ENCODE measurements at regions not wholly inside any gene's neighbourhood (a gene's known extent, or its start where the extent isn't known, plus 50 kb on each side); places are given as distances from the start of the nearest gene placed in this dataset.

GRCh38 chr17:77494664-77495435 lies 354.1 kb downstream of the SEC14L1 start:
- TF ChIP-seq, protein P1, sequence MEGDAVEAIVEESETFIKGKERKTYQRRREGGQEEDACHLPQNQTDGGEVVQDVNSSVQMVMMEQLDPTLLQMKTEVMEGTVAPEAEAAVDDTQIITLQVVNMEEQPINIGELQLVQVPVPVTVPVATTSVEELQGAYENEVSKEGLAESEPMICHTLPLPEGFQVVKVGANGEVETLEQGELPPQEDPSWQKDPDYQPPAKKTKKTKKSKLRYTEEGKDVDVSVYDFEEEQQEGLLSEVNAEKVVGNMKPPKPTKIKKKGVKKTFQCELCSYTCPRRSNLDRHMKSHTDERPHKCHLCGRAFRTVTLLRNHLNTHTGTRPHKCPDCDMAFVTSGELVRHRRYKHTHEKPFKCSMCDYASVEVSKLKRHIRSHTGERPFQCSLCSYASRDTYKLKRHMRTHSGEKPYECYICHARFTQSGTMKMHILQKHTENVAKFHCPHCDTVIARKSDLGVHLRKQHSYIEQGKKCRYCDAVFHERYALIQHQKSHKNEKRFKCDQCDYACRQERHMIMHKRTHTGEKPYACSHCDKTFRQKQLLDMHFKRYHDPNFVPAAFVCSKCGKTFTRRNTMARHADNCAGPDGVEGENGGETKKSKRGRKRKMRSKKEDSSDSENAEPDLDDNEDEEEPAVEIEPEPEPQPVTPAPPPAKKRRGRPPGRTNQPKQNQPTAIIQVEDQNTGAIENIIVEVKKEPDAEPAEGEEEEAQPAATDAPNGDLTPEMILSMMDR (IDR thresholded peaks at IDR 0.05; ENCODE audit: extremely low read depth, low read depth, low read length): peak; percentile 84
- no peaks in the 10 kb centered on the region for H3K9me3 ChIP-seq (ENCODE audit: low read depth, low read length)
- DNase-seq (ENCODE audit: insufficient read length, low spot score, missing footprints): peak; percentile 99
- H3K4me1 ChIP-seq (ENCODE audit: insufficient read depth, low read length): peaks cover 5% of the 10 kb centered on the region
- no peak overlapping the region for H3K4me2 ChIP-seq (ENCODE audit: insufficient read depth, low read length)
- peaks cover 44% of the 10 kb centered on the region for H4K20me1 ChIP-seq (ENCODE audit: insufficient read depth, low read length)
- no peak overlapping the region for H3K4me3 ChIP-seq (ENCODE audit: insufficient read depth, low read length)
- H3K27ac ChIP-seq (ENCODE audit: low read depth, low read length): peak overlapping the region; percentile 46
- no peaks in the 10 kb centered on the region for H3K27me3 ChIP-seq (ENCODE audit: insufficient read depth, low read length)
- peaks cover 30% of the 10 kb centered on the region for H3K79me2 ChIP-seq (ENCODE audit: insufficient read depth, low read length)
- no peak overlapping the region for H2AFZ ChIP-seq (ENCODE audit: low read length)
- peaks cover 68% of the 10 kb centered on the region for H3K36me3 ChIP-seq (ENCODE audit: insufficient read depth, low read length)

- Histone ChIP-seq H2AFZ (ENCODE audit: low read length) (no peak overlapping the region), H3K79me2 (ENCODE audit: insufficient read depth, low read length) (peaks cover 23% of the 10 kb centered on the region), H3K4me2 (ENCODE audit: insufficient read depth, low read length) (no peak overlapping the region), H3K36me3 (ENCODE audit: insufficient read depth, low read length) (peaks cover 68% of the 10 kb centered on the region), H3K27ac (ENCODE audit: low read depth, low read length) (no peak overlapping the region), H3K4me3 (ENCODE audit: insufficient read depth, low read length) (no peak overlapping the region), H3K4me1 (ENCODE audit: insufficient read depth, low read length) (peaks cover 5% of the 10 kb centered on the region), H3K9me3 (ENCODE audit: low read depth, low read length) (no peaks in the 10 kb centered on the region), H3K27me3 (ENCODE audit: insufficient read depth, low read length) (no peaks in the 10 kb centered on the region), H4K20me1 (ENCODE audit: insufficient read depth, low read length) (peaks cover 38% of the 10 kb centered on the region)
- TF ChIP-seq, protein P1 (IDR thresholded peaks at IDR 0.05; ENCODE audit: extremely low read depth, low read depth, low read length): no peak
- peak; percentile 68 for DNase-seq (ENCODE audit: insufficient read length, low spot score, missing footprints)
Measured at GRCh38 chr17:77495575-77495974, 354.8 kb downstream of the SEC14L1 start.

GRCh38 chr17:77496401-77496801 lies 355.6 kb downstream of the SEC14L1 start:
- TF ChIP-seq, protein P1 (IDR thresholded peaks at IDR 0.05; ENCODE audit: extremely low read depth, low read depth, low read length): no peak
- H3K9me3 ChIP-seq (ENCODE audit: low read depth, low read length): no peaks in the 10 kb centered on the region
- H3K36me3 ChIP-seq (ENCODE audit: insufficient read depth, low read length): peaks cover 70% of the 10 kb centered on the region

DNA sequence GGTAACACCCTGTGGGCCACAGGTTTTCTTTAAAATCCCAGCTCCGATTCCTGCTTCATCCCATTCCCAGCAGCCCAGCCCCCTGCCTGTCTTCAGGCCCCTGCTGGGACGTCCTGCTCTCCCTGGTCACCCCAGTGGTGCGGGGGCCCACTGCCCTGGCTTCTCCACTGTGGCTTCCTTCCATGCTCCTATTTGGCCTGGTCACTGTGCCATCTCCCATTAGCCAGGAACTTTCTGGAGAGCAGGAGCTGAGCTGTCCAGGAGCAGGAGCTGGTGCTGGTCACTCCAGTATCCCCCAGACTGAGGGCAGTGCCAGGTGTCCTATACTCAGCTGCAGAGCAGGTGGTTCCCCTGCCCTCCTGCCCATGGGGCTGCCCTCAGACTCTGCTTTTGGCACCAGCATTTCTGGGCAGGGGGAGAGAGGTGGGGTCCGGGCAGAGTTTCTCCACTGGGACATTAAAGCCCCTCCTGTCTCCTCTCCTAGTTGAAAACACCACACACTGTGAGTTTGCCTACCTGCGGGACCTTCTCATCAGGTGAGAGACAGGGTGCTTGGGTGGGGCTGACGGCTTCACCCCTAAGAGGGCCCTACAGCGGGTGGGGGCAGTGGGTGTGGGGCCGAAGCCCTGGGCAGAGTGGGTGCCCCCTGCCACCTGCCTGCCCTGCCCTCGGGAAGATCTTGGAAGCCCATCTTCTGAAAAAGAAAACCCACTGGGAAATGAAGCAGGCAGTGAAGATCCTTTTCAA lies 356.2 kb downstream of the SEC14L1 start:
- H3K9me3 ChIP-seq (ENCODE audit: low read depth, low read length): no peaks in the 10 kb centered on the region
- no peak overlapping the region for H2AFZ ChIP-seq (ENCODE audit: low read length)
- H3K4me1 ChIP-seq (ENCODE audit: insufficient read depth, low read length): peaks cover 5% of the 10 kb centered on the region
- no peaks in the 10 kb centered on the region for H3K27me3 ChIP-seq (ENCODE audit: insufficient read depth, low read length)
- no peak overlapping the region for H3K4me3 ChIP-seq (ENCODE audit: insufficient read depth, low read length)
- DNase-seq (ENCODE audit: insufficient read length, low spot score, missing footprints): peak; percentile 89
- peaks cover 17% of the 10 kb centered on the region for H3K79me2 ChIP-seq (ENCODE audit: insufficient read depth, low read length)
- no peak overlapping the region for H3K27ac ChIP-seq (ENCODE audit: low read depth, low read length)
- TF ChIP-seq, protein P1 (IDR thresholded peaks at IDR 0.05; ENCODE audit: extremely low read depth, low read depth, low read length): no peak
- peaks cover 72% of the 10 kb centered on the region for H3K36me3 ChIP-seq (ENCODE audit: insufficient read depth, low read length)
- peaks cover 38% of the 10 kb centered on the region for H4K20me1 ChIP-seq (ENCODE audit: insufficient read depth, low read length)
- no peak overlapping the region for H3K4me2 ChIP-seq (ENCODE audit: insufficient read depth, low read length)

More at GRCh38 chr17:77496401-77496801, 355.6 kb downstream of the SEC14L1 start:
- Histone ChIP-seq H3K27me3 (ENCODE audit: insufficient read depth, low read length) (no peaks in the 10 kb centered on the region), H3K4me2 (ENCODE audit: insufficient read depth, low read length) (no peak overlapping the region), H2AFZ (ENCODE audit: low read length) (no peak overlapping the region), H4K20me1 (ENCODE audit: insufficient read depth, low read length) (peaks cover 37% of the 10 kb centered on the region), H3K27ac (ENCODE audit: low read depth, low read length) (no peak overlapping the region), H3K4me1 (ENCODE audit: insufficient read depth, low read length) (peaks cover 5% of the 10 kb centered on the region), H3K4me3 (ENCODE audit: insufficient read depth, low read length) (no peak overlapping the region), H3K79me2 (ENCODE audit: insufficient read depth, low read length) (peaks cover 20% of the 10 kb centered on the region)
- peak; percentile 70 for DNase-seq (ENCODE audit: insufficient read length, low spot score, missing footprints)
